ENCODE measurements at regions not wholly inside any gene's neighbourhood (a gene's known extent, or its start where the extent isn't known, plus 50 kb on each side); places are given as distances from the start of the nearest gene placed in this dataset.

DNA sequence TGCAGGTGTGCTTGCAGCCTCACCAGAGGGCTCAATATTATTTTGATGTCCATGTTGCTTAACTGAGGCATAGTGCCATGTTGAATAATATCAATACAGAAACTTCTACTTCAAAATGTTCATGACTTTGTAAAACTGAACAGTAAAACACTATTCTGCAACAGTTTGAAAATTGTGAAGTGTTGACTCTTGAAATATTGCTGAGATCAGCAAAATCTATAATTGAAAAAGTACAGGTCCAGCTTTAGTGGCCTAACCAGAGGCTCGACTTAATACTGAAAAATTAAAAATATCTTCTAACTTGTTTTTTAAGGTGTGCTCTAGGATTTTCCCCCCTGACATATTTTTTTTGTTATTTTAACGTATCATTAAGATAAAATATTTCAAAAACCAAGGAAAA is 1460.7 kb downstream of the EFNB2 start:
- DNase-seq: no peak

DNA sequence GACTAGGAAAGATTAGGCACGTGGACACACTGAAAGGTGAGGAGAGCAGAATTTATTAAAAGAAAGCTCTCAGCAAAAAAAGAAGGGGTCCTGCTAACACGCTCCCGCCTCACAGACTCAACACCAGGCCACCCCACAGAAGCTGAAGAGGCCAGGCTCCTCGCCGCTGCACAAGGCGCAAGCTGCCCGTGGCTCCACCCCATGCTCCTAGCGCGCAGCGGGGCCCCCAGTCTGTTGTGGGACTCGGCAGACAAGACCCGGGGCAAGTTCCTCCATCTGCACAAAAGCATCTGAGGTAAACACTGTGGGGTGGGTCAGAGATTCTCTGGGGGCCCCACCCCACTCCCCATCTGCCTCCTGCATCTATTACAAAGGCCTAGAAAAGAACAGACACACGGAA is 1462.4 kb downstream of the EFNB2 start:
- no peak for DNase-seq

DNA sequence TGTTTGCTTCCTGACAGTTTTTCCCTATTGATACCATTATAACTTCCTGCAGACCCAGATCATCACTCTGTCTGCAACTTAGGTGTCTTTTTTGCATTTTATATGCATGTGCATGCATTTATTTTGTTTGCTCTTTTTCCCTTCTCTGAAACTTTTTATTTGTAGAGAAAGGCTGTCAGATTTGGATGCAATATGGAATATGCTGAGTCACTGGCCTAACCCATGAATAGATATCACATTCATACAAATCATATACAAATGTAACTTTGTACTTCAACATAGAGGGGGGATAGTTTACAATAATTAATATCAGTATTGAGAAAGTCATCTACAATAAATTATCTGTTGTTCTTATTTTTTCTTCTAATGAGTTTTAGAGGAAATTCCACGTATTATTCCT is 1465.0 kb downstream of the EFNB2 start:
- no peak for DNase-seq

DNA sequence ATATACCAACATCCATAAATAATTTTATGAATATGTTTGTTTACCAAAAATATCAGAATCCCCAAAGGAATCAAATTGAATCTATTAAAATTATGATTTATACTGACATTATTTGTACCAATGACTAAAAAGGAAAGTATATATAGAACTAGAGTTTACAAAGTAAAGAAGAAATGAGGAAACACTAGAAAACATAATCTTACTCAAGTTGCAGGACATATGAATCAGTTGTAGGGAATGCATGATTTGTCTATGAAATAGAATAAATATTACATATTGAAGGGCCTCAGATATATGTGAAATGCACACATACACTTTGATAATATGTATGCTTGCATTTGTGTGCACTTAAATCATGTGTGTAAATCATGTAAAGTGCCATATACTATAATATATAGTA is 1466.4 kb downstream of the EFNB2 start:
- no peak for DNase-seq

DNA sequence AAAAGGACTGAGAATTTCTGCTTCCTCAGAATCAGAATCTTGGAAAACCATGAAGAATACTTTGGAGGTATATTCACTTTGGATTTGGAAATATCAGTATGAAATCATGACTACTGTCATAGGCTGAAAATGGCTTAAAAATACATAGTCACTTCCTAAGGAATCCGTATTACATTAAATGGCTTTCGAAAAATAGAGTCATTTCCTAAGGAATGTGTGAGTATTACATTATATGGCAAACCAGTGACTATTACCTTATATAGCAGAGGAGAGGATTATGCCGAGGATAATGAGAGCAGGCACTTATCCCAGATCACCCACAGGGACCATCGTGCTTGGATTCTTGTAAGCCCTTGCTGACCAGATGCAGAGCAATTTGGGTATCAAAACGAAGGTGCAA is 1471.8 kb downstream of the EFNB2 start:
- peak; percentile 22 for DNase-seq

DNA sequence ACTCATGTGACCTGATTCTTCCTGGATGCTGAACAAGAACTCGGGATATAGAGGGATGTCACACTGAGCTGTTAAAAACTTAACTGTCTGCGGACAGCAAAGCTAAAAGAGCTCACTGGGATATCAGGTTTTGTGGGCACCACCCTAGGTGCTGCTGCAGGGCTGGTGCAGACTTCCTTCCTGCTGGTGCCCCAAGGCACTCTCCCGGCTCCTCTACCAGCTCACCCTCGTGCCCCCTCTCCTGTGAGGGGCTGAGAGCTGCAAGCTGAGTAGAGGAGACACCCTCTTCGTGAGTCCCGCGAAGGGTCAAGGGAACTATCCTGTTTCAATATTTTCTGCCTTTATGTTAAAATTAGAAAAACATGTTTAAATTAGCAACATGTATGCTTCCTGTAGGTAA is 1475.7 kb downstream of the EFNB2 start:
- DNase-seq: no peak

DNA sequence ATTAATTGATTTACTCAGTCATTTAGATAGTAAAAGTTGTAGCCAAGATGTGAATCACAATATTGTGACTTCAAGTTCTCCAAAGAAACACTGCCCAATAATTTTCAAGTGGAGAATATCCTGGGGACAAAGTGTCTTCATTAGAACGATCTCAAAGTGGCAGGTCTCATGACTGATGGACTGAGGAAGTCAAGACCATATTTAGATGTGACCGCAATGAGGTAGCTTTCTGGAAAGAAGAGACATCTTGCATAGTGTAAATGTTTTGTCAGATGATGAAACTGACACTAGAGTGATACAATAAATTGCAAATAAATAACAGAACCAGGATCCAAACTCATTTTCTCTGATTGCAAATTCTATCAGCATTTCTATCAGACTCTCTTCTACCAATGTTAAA is 1476.9 kb downstream of the EFNB2 start:
- no peak for DNase-seq

DNA sequence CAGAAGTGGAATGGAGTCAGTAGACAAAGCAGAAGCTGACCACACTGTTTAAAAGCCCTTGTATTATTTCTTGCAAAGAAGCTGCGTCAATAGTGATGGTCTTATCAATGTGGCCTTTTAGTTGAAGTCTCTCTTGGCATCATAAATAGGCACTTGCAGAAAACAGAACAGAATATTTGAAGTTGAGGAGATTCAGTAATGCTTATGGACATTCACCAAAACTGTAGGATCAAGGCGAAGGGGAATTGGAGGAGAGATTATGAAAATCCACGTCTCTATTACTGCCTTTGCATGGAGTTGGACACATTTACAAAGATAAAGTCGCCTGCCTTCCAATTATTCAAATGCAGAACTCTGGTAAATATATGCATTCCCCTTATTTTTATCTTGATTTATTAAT is 1482.8 kb downstream of the EFNB2 start:
- no peak for DNase-seq

DNA sequence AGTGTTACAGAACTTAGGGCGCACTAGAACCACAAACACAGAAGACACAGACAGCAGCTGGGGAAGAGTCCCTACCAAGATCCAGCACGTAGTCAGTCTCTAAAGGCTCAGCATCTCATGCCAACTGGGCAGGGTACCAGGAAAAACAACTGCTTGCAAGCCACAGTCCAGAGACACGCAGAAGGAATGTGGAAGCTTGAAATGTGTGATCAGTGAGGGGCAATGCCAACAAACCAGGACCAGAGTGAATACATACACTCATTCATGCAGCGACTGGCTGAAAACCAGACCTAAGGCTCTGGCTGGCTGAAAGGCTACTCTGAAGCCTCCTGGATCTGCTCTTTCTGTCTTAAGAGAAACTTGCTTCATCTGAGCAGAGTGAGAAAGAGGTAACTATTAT is 1484.8 kb downstream of the EFNB2 start:
- DNase-seq: peak; percentile 44

DNA sequence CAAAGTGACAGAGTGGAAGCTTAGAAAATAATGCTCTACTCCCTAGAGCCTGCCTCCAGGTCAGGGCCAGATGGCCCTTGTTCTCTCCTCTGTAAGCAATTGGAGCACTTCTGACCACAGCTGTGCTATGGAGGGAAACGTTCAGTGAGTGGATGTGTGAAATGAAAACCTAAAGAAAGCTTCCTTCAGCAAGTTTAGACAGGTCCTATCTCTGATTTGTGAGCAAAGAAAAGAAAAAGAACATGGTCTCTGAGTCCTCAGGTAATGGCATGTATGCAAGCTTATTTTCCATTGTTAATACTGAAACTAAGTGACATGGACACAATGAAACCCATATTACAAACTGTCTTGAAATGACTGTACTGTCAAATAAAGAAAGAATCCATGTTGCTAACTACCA is 1486.8 kb downstream of the EFNB2 start:
- no peak for DNase-seq

DNA sequence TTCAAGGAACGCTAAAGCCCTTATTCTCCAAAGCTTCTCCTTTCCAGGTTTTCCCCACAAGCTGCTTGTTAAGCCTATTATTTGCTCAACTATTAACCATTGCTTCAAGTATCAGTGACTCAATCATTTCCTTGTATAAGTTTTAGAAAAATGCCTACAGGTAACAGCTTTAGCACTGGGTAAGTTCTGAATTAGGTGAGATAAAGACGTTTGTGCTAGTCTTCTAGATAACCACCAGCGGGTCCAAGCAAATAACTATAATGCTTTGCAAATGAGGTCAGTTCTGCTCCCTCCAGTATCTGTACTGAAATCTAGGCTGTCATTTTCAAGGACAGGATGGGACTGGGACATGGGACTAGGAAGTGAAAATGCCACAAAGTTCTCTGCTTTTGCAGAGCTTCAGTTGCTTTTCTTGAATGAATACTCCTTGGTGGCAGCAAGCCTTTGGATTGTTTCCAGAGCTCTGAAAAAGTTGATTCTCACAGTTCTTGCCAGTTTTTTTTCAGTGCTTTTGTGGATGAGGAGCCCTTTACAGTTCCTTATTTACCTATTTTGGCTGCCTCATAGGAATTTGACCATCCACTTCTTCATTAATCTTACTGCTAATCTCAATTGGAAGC is 1487.7 kb downstream of the EFNB2 start:
- DNase-seq: no peak

DNA sequence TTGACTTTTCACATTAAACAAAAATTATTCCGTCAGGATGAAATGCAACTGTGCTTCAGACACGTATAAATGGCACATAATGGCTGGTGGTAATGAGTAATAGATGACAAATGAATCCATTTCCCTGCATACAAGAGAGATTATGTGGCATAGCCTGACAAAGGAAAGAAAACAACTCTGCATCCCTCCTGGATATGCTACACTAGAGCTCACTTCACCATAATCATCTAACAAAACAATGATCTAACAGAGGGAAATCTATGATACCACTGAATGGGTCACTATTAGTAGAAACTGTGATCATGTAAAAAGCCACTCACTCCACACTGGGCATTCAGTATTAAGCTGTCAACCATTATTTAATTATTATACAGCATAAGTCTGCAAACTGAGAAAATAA is 1498.4 kb downstream of the EFNB2 start:
- DNase-seq: peak; percentile 38

DNA sequence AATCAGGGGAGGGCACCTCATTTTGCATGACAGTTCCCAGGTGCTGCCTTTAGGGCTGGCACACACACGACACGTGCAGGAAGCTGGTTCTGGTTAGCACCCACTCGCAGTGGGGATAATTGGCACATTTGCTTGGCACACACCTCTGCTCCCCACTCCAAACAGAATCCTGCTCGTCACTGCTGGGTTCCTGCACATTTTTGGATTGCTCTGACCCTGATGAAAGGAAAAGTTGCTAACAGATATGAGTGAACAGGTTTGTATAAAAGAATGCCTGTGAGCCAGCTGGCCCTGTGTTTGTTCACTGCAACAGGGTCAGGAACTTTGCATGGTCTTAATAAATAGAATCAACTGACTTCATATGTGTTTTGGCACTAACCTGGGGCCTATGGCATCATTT is 1500.4 kb downstream of the EFNB2 start:
- no peak for DNase-seq

DNA sequence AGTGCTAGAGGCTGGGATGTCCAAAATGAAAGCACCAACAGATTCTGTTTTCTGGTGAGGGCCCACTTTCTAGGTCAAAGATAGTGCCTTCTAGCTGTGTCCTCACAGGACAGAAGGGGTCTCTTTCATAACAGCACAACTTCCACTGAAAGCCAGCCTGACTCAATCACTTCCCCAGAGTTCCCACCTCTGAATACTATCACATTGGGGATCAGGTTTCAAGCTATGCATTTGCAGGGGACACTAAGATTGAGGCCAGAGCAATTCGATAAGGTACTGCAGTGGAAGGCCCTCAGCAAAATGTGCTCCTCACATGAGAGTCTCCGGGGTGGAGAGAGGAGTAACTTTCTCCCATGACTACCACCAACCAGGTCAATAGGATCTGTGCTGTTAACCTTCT is 1501.5 kb downstream of the EFNB2 start:
- DNase-seq: no peak

DNA sequence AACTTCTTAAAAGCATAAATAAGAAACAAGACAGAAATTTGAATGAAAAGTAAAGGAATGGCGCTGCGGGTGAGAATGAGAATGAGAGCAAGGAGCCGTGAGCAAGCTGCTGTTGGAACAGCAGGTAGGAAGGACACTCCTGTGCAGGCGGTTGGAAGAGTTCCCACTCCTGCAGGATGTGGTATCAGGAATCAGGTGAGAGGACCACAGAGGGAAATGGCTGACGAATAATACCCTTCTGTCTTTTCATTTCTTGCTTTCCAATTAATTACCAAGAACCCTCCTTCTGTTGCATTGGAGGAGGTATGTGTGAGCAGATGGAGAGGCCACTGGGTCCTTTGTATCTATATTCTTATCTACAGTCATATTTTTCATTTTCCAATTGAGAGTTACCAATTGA is 1504.2 kb downstream of the EFNB2 start:
- no peak for DNase-seq

DNA sequence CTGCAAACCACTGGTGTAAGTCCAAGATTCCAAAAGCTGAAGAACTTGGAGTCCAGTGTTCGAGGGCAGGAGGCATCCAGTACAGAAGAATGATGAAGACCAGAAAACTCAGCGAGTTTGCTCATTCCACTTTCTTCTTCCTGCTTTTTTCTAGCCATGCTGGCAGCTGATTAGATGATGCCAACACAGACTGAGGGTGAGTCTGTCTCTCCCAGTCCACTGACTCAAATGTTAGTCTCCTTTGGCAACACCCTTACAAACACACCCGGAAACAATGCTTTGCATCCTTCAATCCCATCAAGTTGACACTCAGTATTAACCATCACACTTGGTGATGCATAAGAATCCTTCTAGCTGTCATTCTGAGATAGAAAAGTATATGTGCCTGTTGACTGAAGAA is 1504.6 kb downstream of the EFNB2 start:
- DNase-seq: no peak

DNA sequence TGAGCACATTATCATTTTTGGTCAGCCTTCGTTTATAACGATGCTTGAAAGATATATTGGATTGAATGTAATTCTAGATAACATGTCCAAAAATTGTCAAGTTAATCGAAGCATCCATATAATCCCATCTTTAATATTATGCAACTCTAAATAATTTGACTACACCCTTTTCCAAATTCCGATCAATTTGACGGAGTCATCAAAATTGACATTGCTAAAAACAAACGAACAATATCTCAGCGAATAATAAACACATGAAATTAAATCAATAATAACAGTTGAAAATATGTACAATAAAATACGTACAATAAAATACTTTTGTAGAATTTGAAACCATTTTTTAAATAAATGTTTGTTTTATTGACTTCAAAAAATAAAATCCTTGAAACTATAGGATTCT is 1516.4 kb downstream of the EFNB2 start:
- DNase-seq: no peak

DNA sequence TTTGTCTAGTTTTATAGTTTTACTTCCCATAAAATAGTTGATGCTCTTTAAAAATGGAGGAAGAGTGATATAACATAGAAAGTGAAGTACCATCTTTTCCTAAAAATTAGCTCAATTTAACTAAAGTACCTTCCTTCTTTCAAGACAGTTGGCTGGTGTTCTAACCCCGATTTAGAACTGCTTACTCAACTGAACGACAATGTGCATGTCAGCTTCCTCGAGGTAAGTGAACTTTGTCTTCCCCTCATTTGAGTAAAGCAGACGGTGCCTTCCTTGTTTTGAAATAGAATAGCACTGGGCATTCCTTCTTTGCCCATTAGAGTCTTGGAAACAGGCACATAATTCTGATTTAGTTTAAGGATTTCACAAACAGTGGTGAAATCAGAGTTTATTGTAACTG is 1519.2 kb downstream of the EFNB2 start:
- DNase-seq: no peak

DNA sequence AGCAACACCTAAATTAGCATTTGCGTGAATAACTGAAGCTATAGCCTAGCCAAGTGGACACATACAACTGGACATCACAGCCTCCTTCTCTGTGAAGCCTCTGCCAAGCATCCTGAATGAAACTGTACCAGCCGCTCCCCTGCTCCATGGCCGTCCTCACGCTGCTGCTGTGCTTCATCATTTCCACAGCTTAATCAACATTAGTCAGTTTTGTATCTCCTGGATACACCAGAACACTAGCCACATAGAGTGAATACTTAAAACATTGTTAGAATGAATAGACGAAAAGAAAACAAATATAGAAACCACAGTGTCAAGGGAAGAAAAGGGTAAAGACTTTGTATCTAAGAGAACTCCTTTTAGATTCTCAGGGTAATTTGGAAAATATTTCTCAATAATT is 1526.9 kb downstream of the EFNB2 start:
- DNase-seq: peak; percentile 2

DNA sequence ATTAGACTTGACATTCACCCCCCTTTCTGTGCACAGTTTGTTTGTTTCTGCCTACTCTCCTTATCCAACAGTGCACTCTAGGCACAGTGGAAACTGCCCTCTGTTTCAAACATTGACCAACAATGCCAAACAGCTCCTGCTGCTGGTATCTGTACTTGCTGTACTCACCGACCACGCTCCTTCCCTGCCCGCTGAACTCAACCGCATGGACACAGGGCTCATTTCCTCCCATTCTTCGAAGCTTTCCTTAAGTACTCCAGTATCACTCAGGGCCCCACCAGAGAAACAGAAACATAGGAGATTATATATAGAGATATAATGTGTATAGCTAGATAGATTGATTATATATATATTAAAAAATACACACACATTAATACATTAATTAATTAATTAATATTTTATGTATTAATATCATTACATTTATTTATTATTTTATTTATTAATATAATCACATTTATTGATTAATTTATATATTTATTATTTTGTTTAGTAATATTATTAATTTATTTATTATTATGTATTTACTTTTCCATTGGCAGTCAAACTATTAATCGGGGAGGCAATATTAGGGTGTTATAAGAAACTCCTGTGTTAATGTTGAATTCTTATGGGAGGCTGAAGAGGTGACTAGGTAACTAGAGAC is 1528.2 kb downstream of the EFNB2 start:
- no peak for DNase-seq

DNA sequence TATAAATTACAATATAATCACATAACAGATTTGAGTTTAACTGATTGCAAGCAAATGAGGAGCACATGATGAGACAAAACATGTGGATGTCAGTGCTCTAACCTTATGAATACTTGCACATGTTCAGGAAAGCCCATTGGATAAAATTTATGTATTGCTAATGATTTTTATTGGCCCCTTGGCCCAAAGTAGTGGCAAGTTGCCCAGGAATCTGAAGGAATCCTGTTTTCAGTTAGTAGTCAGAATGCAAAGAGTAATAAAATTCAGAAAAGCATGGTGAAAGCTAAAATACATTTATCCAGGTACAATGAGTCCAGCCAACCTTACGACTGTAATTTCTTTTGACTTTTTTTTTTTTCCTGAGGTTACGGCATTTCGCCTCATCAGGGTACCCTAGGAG is 1539.4 kb downstream of the EFNB2 start:
- DNase-seq: peak; percentile 13

DNA sequence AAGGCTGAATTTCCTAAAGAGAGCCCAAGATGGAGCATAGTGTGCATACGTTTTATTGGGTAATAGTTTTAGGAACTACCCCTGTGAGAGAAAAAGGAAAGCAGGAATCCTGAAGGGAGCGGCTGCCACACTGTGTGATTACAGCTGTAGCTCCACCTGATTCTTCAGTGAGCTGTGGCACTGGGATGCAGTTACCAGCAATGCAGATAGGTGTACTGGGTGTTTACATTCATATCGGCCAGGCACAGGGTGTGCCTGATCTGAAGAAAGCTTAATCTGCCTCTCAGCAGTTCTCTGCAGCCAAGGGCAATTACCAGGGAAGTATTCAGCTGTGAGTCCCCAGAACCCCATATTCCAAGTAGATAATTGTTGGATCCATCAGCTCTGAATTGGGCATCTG is 1541.8 kb downstream of the EFNB2 start:
- no peak for DNase-seq

DNA sequence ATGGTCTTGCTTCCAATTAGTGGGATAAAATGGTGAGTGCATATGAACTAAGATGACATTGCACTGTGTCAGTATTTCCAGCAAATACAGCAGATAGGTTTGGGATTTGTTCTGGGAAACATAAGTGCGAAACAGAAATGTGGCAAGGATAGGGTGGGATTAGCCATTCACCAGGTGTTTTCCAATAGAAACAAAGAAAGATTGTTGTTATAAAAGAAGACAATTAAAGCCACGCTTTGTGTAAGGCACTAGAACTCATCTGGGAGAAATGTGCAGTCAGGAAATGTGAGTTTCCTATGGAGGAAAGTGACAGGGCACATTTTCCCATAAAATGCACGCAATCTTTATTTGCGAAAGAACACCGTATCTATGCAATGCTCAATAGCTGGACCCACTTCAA is 1547.8 kb downstream of the EFNB2 start:
- DNase-seq: no peak

DNA sequence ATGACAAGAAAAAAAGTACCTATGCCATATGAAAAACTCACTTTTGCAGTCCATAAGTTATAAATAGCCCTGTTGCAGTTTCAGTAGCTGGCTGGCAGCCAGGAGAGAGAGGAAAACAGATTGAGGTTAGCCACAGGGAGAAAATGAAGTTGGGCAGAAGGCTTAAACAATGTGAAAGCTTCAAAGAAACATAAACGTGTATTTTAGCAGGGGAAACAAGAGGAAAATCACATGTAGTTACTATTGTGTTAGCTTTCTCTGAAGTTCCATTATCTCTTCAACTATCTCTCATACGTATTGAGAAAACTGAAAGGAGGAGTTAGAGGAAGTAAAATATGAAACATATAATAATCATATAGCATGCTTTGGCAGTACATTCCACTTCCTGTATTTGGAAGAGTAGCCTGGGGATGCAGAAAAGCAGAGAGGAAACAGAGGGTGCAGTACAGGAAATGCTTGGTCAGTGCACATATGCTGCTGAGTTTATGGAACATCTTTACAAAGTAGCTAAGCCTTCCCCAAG is 1551.1 kb downstream of the EFNB2 start:
- peak; percentile 34 for DNase-seq

DNA sequence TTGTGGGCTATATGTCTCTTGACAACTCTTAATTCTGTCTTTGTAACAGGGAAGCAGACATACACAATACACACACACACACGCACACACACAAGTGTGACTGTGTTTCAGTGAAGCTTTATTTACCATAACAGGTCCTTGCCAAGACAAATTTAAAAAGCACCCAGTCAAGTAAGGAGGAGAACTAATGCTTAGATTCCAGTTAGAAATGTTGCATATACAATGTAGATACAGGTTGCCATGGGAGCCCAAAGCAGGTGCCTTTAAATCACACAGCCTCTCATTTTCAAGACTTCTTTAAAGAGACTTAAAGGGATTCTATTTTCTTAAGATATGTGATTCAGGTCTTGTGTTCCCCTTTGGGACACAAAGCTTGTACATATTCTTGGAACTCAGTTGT is 1551.9 kb downstream of the EFNB2 start:
- DNase-seq: no peak

Data from EL (cell line).